HG03095 (cell line): ENCODE measurements at regions not wholly inside any gene's neighbourhood (a gene's known extent, or its start where the extent isn't known, plus 50 kb on each side); places are given as distances from the start of the nearest gene placed in this dataset.
"Not testable (repeated sequence)": the region's sequence is repeated elsewhere in the genome, so short reads cannot be mapped to it uniquely, and the experiment has no call there.

ENCODE experiments used
- ATAC-seq: cut with Tn5 transposase; IDR thresholded peaks from one replicate; pipeline ENCODE4 v1.9.1; 2021; ENCODE audit warnings: moderate library complexity; ENCODE audit not compliant: unreplicated experiment

- not testable (repeated sequence) for ATAC-seq
Observed at GRCh38 chr7:66456431-66456830, 172.2 kb upstream of the KCTD7 start.

DNA sequence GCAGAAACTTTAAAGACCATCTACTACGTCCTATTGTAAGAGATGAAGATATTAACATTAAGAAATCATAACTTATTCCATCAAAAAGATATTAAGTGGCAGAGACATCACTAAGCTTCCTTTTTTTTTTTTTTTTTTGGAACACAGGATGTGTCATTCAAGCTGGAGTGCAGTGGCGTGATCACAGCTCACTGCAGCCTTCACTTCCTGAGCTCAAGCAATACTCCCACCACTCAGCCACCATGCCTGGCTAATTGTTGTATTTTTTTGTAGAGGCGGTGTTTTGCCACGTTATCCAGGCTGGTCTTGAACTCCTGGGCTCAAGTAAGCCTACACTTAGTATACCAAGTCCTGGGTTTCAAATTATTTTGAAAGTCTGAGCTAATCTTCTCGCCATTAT is 169.7 kb upstream of the KCTD7 start:
- ATAC-seq = not testable (repeated sequence)

DNA sequence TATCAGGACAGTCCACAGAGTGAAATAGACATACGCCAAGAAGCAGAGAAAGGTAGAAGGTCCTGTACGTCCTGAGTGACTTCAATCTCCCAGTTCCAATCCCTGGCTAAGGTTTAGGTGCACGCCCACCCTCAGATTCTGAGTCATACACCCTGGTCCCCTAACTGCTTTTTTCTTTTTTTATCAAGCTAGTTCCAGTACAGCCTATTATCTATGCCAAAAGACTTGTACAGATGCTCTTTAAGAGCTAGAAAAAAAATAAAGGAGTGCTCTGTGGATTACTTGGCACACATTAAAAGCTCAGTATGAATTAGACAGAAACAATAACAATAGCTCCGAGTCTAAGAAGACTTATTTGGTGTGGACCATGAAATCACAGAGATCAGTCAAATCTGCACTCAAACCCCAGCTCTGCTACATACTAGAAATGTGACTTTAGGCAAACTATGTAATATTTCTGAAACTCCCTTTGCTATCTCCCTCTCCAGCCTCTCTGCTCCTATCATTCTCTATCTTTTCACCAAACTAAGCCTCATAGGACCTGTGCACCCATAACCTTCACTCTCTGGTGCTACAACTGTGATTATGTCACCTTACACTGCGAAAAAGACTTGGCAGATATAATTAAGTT is 168.8 kb upstream of the KCTD7 start:
- not testable (repeated sequence) for ATAC-seq

DNA sequence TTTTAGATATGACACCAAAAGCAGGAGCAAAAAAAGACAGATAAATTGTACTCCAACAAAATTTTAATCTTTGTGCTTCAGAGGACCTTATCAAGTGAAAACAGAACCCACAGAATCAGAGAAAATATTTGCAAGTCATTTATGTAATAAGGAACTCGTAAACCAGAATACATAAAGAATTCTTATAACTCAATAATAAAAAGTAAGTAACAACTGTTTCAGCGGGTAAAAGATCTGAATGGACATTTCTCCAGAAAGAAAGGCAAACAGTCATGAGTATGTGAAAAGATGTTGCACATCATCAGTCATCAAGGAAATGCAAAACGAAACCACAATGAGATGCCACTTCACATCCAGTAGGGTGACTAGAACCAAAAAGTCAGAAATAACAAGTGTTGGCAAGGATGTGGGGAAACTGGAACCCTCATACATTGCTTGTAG is 167.7 kb upstream of the KCTD7 start:
- no peak for ATAC-seq

- ATAC-seq = not testable (repeated sequence)
Observed at GRCh38 chr7:66461397-66461796, 167.3 kb upstream of the KCTD7 start.

- not testable (repeated sequence) for ATAC-seq
Observed at GRCh38 chr7:66462831-66463230, 165.8 kb upstream of the KCTD7 start.

- peak; percentile 55 for ATAC-seq
Observed at GRCh38 chr7:66464059-66464458, 164.6 kb upstream of the KCTD7 start.

DNA sequence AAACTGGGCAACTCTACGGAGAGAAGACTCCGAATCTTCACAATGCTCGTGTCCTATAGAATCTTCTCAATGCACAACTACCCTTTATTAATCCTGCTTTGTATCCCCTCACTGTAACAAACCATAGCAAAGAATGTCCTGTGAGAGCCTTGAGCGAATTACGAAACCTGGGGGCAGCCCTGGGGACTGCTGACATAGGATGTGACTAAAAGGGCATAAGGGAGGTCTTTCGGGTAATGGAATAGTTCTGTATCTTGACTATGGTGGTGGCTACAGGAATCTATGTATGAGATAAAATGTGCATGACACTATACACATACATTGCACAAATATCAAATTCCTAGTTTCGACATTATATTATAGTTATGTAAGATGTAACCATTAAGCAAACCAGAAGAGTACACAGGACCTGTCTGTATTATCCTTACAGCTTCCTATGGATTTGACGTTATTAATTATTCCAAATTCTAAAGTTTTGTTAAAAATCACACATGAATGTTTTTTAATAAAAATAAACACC is 162.5 kb upstream of the KCTD7 start:
- no peak for ATAC-seq

DNA sequence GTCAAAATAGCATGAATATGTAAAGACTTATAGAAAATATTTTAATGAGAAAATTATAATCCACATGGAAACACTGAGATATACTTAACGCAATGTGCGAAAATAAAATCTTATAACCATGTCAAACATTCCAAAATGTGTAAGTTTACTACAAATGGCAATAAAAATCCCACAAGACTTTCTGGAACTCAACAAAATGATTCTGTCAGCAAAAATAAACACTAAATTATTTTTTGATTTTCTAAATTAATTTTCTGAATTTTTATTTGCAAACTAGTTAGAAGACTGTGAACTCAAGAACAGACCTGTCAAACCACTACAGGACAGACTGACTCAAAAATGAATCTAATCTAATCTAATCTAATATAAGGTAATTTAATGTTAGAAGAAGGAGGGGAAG is 160.8 kb upstream of the KCTD7 start:
- ATAC-seq = no peak

DNA sequence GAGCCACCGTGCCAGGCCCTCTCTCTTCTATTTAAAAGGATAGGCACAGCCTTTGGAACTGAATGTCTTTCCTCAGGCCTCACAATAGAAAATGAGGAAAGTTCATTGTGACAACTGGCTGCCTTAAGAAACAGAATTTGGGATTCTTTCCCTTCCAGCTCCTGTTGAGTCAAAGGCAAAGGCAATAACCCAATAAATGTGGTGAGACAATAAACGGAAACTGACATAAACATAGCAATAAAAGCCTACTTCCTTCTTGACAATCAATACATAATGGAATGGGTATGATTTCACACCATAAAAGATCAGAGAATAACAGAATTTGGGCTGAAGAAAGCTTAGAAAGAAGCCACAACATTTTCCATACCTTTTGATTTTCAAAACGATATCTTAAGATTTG is 155.6 kb upstream of the KCTD7 start:
- ATAC-seq = not testable (repeated sequence)

- no peak for ATAC-seq
Observed at GRCh38 chr7:66474441-66474840, 154.2 kb upstream of the KCTD7 start.

DNA sequence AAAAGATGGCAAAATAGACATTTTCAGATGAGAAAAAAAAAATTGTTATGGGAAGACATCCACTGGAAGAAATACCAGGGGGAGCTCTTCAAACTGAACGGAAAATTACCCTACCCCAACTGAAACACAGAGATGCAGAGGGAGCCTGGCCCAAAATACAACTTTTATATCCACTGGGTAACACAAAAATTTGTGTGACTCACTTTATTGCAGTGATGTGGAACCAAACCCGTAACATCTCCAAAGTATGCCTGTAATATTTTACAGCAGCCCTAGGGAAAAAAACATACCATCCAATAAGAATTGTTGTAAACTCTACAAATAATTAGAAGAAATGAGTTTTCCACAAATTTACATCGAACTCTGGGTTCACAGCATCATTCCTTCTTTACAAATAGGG is 152.6 kb upstream of the KCTD7 start:
- ATAC-seq = not testable (repeated sequence)

GRCh38 chr7:66477822-66478397 is 150.8 kb upstream of the KCTD7 start:
- ATAC-seq = not testable (repeated sequence)

- ATAC-seq = not testable (repeated sequence)
Observed at GRCh38 chr7:66481229-66481628, 147.5 kb upstream of the KCTD7 start.

DNA sequence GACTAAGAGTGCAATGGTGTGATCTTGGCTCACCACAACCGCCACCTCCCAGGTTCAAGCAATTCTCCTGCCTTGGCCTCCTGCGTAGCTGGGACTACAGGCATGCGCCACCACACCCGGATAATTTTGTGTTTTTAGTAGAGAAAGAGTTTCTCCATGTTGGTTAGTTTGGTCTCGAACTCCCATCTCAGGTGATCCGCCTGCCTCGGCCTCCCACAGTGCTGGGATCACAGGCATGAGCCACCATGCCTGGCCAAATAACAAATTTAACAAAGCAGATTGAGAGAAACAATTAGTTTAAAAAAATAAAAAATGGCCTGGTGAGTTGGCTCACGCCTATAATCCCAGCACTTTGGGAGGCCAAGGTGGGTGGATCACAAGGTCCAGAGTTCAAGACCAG is 139.6 kb upstream of the KCTD7 start:
- not testable (repeated sequence) for ATAC-seq

DNA sequence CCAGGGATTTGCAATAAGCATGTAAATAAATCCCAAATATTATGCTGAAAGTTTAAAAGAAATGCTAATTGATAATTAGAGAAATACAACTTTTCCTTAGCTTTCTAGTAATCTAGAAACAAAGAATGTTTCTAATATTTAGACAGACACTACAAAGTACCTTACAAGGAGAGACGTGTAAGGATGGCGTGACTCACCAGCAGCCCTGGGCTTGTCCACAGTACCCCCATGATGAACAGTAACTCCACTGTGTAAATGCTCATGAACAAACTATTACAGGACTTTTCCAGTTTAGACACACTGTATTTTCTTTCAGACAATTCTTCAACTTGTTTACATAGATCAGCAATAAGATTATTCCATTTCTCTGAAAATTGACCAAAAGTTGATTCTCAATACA is 138.9 kb upstream of the KCTD7 start:
- not testable (repeated sequence) for ATAC-seq

- not testable (repeated sequence) for ATAC-seq
Observed at GRCh38 chr7:66490979-66491378, 137.7 kb upstream of the KCTD7 start.

DNA sequence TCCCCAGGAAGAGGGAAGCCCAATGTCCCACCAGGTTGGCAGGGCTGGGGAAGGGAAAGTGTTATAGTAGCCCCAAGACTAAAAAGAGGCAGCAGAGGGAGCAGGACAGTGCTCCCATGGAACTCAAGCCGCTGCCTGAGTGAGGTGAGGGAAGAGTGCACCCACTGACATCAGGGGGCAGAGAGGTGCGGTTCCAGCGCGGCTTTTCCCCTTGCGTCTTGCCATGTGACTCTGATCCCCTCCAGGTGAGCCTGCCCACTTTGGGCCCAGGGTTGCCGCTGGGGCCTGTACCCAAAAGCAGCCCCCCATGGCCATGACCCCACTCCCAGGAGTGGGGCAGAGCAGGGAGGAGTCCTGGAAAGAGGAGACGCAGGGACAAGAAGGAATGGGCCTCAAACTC is 136.3 kb upstream of the KCTD7 start:
- ATAC-seq = not testable (repeated sequence)

DNA sequence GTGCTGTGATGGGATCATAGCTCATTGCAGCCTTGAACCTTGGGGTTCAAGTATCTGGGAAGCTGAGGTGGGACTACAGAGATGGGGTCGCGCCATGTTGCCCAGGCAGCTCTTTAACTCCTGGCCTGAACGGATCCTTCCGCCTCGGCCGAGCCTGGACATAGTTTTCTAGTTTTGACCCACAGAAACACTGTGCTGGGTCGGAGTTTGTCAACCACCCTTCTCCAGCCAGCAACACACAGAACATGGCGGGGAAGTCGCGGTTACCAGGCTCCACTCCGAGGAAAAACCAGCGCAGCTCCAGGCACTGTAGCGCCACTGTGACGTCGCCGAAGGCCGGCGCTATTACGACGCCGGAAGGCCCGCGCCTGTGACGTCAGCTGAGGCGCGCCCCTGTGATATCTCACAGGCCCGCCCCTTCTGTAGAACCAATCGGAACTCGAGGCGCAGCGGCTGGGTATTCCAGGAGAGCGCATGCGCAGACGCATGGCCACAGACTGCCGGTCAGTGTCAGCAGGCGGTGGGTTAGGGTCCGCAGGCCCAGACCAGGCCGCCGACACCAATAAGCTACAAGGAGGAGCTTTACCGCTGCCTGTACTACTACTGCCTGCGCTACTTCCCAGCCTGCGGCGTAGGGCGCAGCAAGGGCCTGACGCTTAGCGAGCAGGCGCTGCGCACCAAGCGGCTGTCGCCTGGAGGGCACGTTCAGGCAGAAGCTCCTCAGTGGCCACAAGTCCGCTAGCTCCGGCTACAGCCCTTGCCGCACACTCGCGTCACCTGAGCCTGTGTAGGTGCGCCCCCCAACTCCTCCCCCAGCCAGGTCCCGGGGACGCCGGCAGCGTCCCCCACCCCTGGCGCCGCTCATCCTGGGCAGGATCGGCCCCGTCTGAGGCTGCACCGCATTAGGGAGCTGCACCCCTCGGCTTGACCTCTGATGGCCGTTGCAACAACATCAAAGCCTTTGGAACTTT is 135.2 kb upstream of the KCTD7 start:
- peak; percentile 96 for ATAC-seq

- no peak for ATAC-seq
Observed at GRCh38 chr7:66497346-66497745, 131.3 kb upstream of the KCTD7 start.

- no peak for ATAC-seq
Observed at GRCh38 chr7:66500087-66500486, 128.6 kb upstream of the KCTD7 start.
